Fibroblast of lung (primary cell): ENCODE measurements at regions not wholly inside any gene's neighbourhood (a gene's known extent, or its start where the extent isn't known, plus 50 kb on each side); places are given as distances from the start of the nearest gene placed in this dataset.

ENCODE experiments used
- EZH2 ChIP-seq: IDR thresholded peaks from 2 replicates; pipeline ENCODE4 v1.5.1; 2012; ENCODE audit warnings: low read length, control low read depth, mild to moderate bottlenecking; ENCODE audit errors: missing control alignments
- TF ChIP-seq, protein P1 (sequence below), 2 donors: IDR thresholded peaks in 1 of 2; conservative IDR thresholded peaks in 1 of 2; 1 replicate in 1 of 2; 2 replicates in 1 of 2; pipeline ENCODE4 v1.5.1; 2011 to 2012; ENCODE audit warnings: low read length in 2 of 2, control low read depth in 1 of 2, inconsistent platforms in 1 of 2, low read depth in 1 of 2, mild to moderate bottlenecking in 1 of 2

DNA sequence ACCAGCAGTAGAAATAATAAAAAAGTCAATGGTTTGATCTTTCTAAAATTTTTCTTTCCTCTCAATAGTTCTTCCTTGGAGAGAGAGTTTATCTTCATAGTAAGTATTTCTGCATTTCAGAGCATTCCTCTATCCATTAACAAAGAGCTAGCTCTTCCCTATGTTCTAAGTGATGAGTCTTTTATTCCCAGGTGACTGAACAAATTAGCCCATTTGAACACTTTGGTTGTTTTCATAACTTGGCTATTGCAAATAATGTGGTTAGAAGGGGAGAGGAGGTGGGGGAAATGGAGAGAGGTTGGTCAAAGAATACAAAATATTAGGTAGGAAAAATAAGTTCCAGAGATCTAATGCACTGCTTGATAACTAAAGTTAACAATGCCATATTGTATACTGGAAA lies 598.9 kb downstream of the KCNT2 start:
- no peak for TF ChIP-seq EZH2
- TF ChIP-seq, protein P1, sequence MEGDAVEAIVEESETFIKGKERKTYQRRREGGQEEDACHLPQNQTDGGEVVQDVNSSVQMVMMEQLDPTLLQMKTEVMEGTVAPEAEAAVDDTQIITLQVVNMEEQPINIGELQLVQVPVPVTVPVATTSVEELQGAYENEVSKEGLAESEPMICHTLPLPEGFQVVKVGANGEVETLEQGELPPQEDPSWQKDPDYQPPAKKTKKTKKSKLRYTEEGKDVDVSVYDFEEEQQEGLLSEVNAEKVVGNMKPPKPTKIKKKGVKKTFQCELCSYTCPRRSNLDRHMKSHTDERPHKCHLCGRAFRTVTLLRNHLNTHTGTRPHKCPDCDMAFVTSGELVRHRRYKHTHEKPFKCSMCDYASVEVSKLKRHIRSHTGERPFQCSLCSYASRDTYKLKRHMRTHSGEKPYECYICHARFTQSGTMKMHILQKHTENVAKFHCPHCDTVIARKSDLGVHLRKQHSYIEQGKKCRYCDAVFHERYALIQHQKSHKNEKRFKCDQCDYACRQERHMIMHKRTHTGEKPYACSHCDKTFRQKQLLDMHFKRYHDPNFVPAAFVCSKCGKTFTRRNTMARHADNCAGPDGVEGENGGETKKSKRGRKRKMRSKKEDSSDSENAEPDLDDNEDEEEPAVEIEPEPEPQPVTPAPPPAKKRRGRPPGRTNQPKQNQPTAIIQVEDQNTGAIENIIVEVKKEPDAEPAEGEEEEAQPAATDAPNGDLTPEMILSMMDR (conservative IDR thresholded peaks at IDR 0.05 in 1 of 2, IDR thresholded peaks at IDR 0.05 in 1 of 2; ENCODE audit: low read depth in 1 of 2, low read length in 2 of 2): no peak
